ENCODE measurements at regions not wholly inside any gene's neighbourhood (a gene's known extent, or its start where the extent isn't known, plus 50 kb on each side); places are given as distances from the start of the nearest gene placed in this dataset.

DNA sequence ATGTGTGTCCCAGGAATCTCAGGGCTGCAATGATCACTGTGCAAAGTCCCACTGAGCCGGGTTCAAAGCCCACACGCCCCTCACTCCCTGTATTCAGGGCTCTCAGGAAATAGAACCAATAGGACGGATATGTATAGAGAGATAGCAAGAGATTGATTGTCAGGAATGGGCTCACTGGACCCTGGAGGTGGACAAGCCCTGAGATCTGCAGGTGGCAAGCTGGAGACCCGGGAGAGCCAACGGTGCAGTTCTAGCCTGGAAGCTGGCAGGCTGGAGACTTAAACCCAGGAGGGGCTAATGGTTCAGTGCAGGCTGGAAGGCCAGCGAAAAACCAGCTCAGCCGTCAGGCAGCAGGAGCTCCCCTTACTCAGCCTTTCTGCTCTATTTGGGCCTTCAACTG is 52.8 kb upstream of the ADRA2C start:
- Mint-ChIP-seq H3K36me3 (ENCODE audit: low read depth, unreplicated experiment) (no peaks in the 10 kb centered on the region), H3K9me3 (ENCODE audit: unreplicated experiment) (no peaks in the 10 kb centered on the region), H3K4me3 (ENCODE audit: unreplicated experiment) (no peak overlapping the region), H3K27ac (ENCODE audit: unreplicated experiment) (no peak overlapping the region), H3K27me3 (ENCODE audit: unreplicated experiment) (peaks cover 7% of the 10 kb centered on the region), H3K4me1 (ENCODE audit: unreplicated experiment) (no peaks in the 10 kb centered on the region)
- TF ChIP-seq CTCF (IDR thresholded peaks at IDR 0.05; ENCODE audit: unreplicated experiment), result no peak
- DNase-seq (ENCODE audit: low spot score), result no peak

DNA sequence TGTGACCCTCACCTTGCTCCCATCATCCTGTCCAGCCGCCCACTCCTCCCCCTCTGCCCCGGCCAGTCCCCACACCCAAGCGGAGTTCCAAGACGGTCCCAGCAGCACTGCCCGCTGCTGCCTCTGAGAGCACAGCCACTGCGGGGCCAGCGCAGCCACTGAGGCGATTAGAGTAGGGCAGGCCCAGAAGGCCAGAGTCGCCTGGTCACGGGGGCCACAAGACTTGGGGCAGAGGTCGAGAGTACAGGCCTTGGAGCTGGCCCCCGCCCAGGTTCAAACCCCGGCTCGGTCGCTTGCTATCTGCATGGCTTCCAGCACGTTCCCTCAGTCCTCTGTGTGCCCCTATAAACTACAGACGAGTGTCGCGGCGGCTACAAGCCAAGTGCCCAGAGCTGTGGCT is 53.2 kb upstream of the ADRA2C start:
- no peak overlapping the region for H3K4me3 Mint-ChIP-seq (ENCODE audit: unreplicated experiment)
- no peaks in the 10 kb centered on the region for H3K36me3 Mint-ChIP-seq (ENCODE audit: low read depth, unreplicated experiment)
- H3K9me3 Mint-ChIP-seq (ENCODE audit: unreplicated experiment), result no peaks in the 10 kb centered on the region
- peaks cover 7% of the 10 kb centered on the region for H3K27me3 Mint-ChIP-seq (ENCODE audit: unreplicated experiment)
- DNase-seq (ENCODE audit: low spot score), result no peak
- TF ChIP-seq CTCF (IDR thresholded peaks at IDR 0.05; ENCODE audit: unreplicated experiment), result no peak
- H3K27ac Mint-ChIP-seq (ENCODE audit: unreplicated experiment), result no peak overlapping the region
- no peaks in the 10 kb centered on the region for H3K4me1 Mint-ChIP-seq (ENCODE audit: unreplicated experiment)

DNA sequence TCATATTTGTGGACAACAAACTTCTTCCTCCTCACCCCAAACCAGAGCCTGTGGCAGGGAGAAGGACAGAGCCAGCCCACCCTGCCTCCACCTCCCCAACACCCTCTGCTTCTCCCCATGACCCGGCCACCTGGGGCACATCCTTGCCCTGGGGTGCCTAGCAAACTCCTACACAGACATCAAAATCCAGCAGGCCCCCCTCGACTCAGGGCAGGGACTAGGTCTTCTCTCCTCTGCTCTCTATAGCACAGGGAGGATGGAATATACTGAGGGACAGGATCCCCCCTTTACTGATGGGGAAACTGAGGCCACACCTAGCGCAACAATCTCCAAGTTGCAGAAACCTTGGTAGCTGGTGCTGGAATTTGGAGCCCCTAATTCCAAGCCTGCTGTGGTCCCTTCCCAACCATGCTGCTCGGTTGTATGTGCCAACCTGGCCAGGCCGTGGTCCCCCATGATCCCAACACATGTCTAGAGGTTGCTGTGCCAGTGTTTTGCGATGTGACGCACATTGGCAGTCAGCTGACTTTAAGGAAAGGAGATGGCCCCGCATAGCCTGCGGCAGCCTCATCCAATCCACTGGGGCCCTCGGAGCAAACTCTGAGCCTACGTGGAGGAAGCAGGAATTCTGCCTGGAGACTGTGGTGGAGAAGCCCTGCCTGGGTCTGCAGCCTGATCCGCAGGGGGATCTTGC is 53.9 kb upstream of the ADRA2C start:
- no peak overlapping the region for H3K4me3 Mint-ChIP-seq (ENCODE audit: unreplicated experiment)
- TF ChIP-seq CTCF (IDR thresholded peaks at IDR 0.05; ENCODE audit: unreplicated experiment), result no peak
- H3K9me3 Mint-ChIP-seq (ENCODE audit: unreplicated experiment), result no peaks in the 10 kb centered on the region
- H3K36me3 Mint-ChIP-seq (ENCODE audit: low read depth, unreplicated experiment), result no peaks in the 10 kb centered on the region
- no peak for DNase-seq (ENCODE audit: low spot score)
- peaks cover 7% of the 10 kb centered on the region for H3K27me3 Mint-ChIP-seq (ENCODE audit: unreplicated experiment)
- H3K4me1 Mint-ChIP-seq (ENCODE audit: unreplicated experiment), result no peaks in the 10 kb centered on the region
- no peak overlapping the region for H3K27ac Mint-ChIP-seq (ENCODE audit: unreplicated experiment)

GRCh38 chr4:3711183-3712111 is 54.7 kb upstream of the ADRA2C start:
- H3K4me3 Mint-ChIP-seq (ENCODE audit: unreplicated experiment), result no peak overlapping the region
- no peak for TF ChIP-seq CTCF (IDR thresholded peaks at IDR 0.05; ENCODE audit: unreplicated experiment)
- H3K9me3 Mint-ChIP-seq (ENCODE audit: unreplicated experiment), result no peaks in the 10 kb centered on the region
- no peak overlapping the region for H3K27ac Mint-ChIP-seq (ENCODE audit: unreplicated experiment)
- H3K4me1 Mint-ChIP-seq (ENCODE audit: unreplicated experiment), result no peaks in the 10 kb centered on the region
- H3K36me3 Mint-ChIP-seq (ENCODE audit: low read depth, unreplicated experiment), result no peaks in the 10 kb centered on the region
- H3K27me3 Mint-ChIP-seq (ENCODE audit: unreplicated experiment), result peaks cover 7% of the 10 kb centered on the region
- DNase-seq (ENCODE audit: low spot score), result no peak

Measured in endothelial cell (in vitro differentiated cells).